H9 (cell line): ENCODE measurements at regions not wholly inside any gene's neighbourhood (a gene's known extent, or its start where the extent isn't known, plus 50 kb on each side); places are given as distances from the start of the nearest gene placed in this dataset.
"Not testable (repeated sequence)": the region's sequence is repeated elsewhere in the genome, so short reads cannot be mapped to it uniquely, and the experiment has no call there.

Source experiments
- DNase-seq: peaks from one replicate; pipeline ENCODE4 v3.0.0-alpha.2; 2017
- H2AFZ ChIP-seq: one replicate; pipeline ENCODE4 v1.6.1; 2013; ENCODE audit warnings: mild to moderate bottlenecking, low read length, control low read depth, moderate library complexity
- H2AK5ac ChIP-seq: 2 replicates; pipeline ENCODE4 v1.6.1; 2013; ENCODE audit warnings: low read length, control low read depth, mixed read lengths; ENCODE audit not compliant: insufficient read length
- H2BK120ac ChIP-seq: one replicate; pipeline ENCODE4 v1.6.1; 2013; ENCODE audit warnings: low read depth, mild to moderate bottlenecking, low read length, control low read depth, inconsistent platforms; ENCODE audit not compliant: poor library complexity, severe bottlenecking
- H2BK12ac ChIP-seq: 2 replicates; pipeline ENCODE4 v1.6.1; 2013; ENCODE audit warnings: low read length, control low read depth, mixed read lengths, low read depth; ENCODE audit not compliant: insufficient read length
- H2BK15ac ChIP-seq: 2 replicates; pipeline ENCODE4 v1.6.1; 2013; ENCODE audit warnings: low read depth, low read length, control low read depth
- H2BK20ac ChIP-seq: one replicate; pipeline ENCODE4 v1.6.1; 2013; ENCODE audit warnings: low read depth, mild to moderate bottlenecking, low read length, control low read depth, inconsistent platforms; ENCODE audit not compliant: poor library complexity, severe bottlenecking
- H2BK5ac ChIP-seq: 2 replicates; pipeline ENCODE4 v1.6.1; 2013; ENCODE audit warnings: low read length, control low read depth, mixed read lengths; ENCODE audit not compliant: insufficient read length
- H3K14ac ChIP-seq: 2 replicates; pipeline ENCODE4 v1.6.1; 2013; ENCODE audit warnings: low read length, control low read depth; ENCODE audit not compliant: insufficient read depth
- H3K18ac ChIP-seq: 2 replicates; pipeline ENCODE4 v1.6.1; 2013; ENCODE audit warnings: low read depth, mild to moderate bottlenecking, mixed read lengths, low read length, control low read depth; ENCODE audit not compliant: insufficient read length
- H3K23ac ChIP-seq: 2 replicates; pipeline ENCODE4 v1.6.1; 2013; ENCODE audit warnings: low read length, control low read depth, mixed read lengths, low read depth; ENCODE audit not compliant: insufficient read length
- H3K23me2 ChIP-seq: 2 replicates; pipeline ENCODE4 v1.6.1; 2013; ENCODE audit warnings: low read depth, mild to moderate bottlenecking, mixed read lengths, low read length, control low read depth; ENCODE audit not compliant: insufficient read length, poor library complexity, severe bottlenecking
- H3K27ac ChIP-seq: 2 replicates; pipeline ENCODE4 v1.5.1; 2013; ENCODE audit warnings: low read length, control low read depth, mixed read lengths, low read depth; ENCODE audit not compliant: insufficient read length
- H3K27me3 ChIP-seq: 2 replicates; pipeline ENCODE4 v1.6.1; 2013; ENCODE audit warnings: low read length, control low read depth, inconsistent platforms; ENCODE audit not compliant: insufficient read depth
- H3K4ac ChIP-seq: 2 replicates; pipeline ENCODE4 v1.6.1; 2013; ENCODE audit warnings: low read depth, mild to moderate bottlenecking, control low read depth, inconsistent platforms, low read length, moderate library complexity
- H3K4me1 ChIP-seq: 2 replicates; pipeline ENCODE4 v1.6.1; 2013; ENCODE audit warnings: low read length, control low read depth, inconsistent platforms; ENCODE audit not compliant: insufficient read depth
- H3K4me2 ChIP-seq: 2 replicates; pipeline ENCODE4 v1.6.1; 2013; ENCODE audit warnings: low read length, control low read depth, mixed read lengths; ENCODE audit not compliant: insufficient read length, insufficient read depth
- H3K56ac ChIP-seq: 2 replicates; pipeline ENCODE4 v1.6.1; 2013; ENCODE audit warnings: low read depth, mild to moderate bottlenecking, mixed read lengths, low read length, control low read depth; ENCODE audit not compliant: insufficient read length
- H3K79me1 ChIP-seq: 2 replicates; pipeline ENCODE4 v1.6.1; 2013; ENCODE audit warnings: low read depth, mild to moderate bottlenecking, moderate library complexity, low read length, control low read depth, inconsistent platforms; ENCODE audit not compliant: insufficient read depth, poor library complexity, severe bottlenecking
- H3K79me2 ChIP-seq: 2 replicates; pipeline ENCODE4 v1.6.1; 2013; ENCODE audit warnings: low read length, control low read depth, inconsistent platforms; ENCODE audit not compliant: insufficient read depth
- H3K9ac ChIP-seq: 2 replicates; pipeline ENCODE4 v1.6.1; 2013; ENCODE audit warnings: low read length, control low read depth, mixed read lengths; ENCODE audit not compliant: insufficient read length; ENCODE audit errors: extremely low read depth
- H3K9me3 ChIP-seq: one replicate; pipeline ENCODE4 v1.6.1; 2013; ENCODE audit warnings: low read depth, low read length, inconsistent platforms; ENCODE audit not compliant: control insufficient read depth
- H3T11ph ChIP-seq: one replicate; pipeline ENCODE4 v1.6.1; 2013; ENCODE audit warnings: mild to moderate bottlenecking, low read length, control low read depth, inconsistent platforms
- H4K20me1 ChIP-seq: one replicate; pipeline ENCODE4 v1.6.1; 2013; ENCODE audit not compliant: control insufficient read depth, insufficient read length, insufficient read depth
- H4K5ac ChIP-seq: 2 replicates; pipeline ENCODE4 v1.6.1; 2013; ENCODE audit warnings: low read depth, mild to moderate bottlenecking, mixed read lengths, low read length, control low read depth; ENCODE audit not compliant: insufficient read length
- H4K8ac ChIP-seq: replicated peaks from 2 replicates; pipeline ENCODE4 v1.6.1; 2013; ENCODE audit warnings: low read length, control low read depth, mixed read lengths, low read depth; ENCODE audit not compliant: insufficient read length
- H4K91ac ChIP-seq: 2 replicates; pipeline ENCODE4 v1.6.1; 2013; ENCODE audit warnings: low read depth, mild to moderate bottlenecking, moderate library complexity, mixed read lengths, low read length, control low read depth; ENCODE audit not compliant: insufficient read length
- H3K27ac Mint-ChIP-seq, 3 experiments: 2 replicates in 2 of 3; 3 replicates in 1 of 3; pipeline ENCODE4 v1.8.0; 2020 to 2021; ENCODE audit warnings: mixed read lengths in 3 of 3, mild to moderate bottlenecking in 1 of 3, moderate library complexity in 1 of 3
- H3K27me3 Mint-ChIP-seq: 2 replicates; pipeline ENCODE4 v1.8.0; 2021; ENCODE audit warnings: low read depth, mild to moderate bottlenecking, moderate library complexity, mixed read lengths
- H3K36me3 Mint-ChIP-seq, 3 experiments: 2 replicates in 2 of 3; 3 replicates in 1 of 3; pipeline ENCODE4 v1.8.0; 2020 to 2021; ENCODE audit warnings: low read depth in 3 of 3, mixed read lengths in 3 of 3; ENCODE audit not compliant: insufficient read depth in 1 of 3
- H3K4me1 Mint-ChIP-seq, 2 experiments: 2 replicates each; pipeline ENCODE4 v1.8.0; 2020; ENCODE audit warnings: mixed read lengths in 2 of 2
- H3K4me3 Mint-ChIP-seq, 2 experiments: 2 replicates in 1 of 2; 3 replicates in 1 of 2; pipeline ENCODE4 v1.8.0; 2020 to 2021; ENCODE audit warnings: mild to moderate bottlenecking in 2 of 2, mixed read lengths in 2 of 2, moderate library complexity in 1 of 2
- H3K9me3 Mint-ChIP-seq, 2 experiments: 2 replicates in 1 of 2; 3 replicates in 1 of 2; pipeline ENCODE4 v1.8.0; 2020; ENCODE audit warnings: mild to moderate bottlenecking in 2 of 2, mixed read lengths in 2 of 2, moderate library complexity in 1 of 2
- CTCF ChIP-seq: fragments of 200-600 bp; sonication (generic); conservative IDR thresholded peaks from 3 replicates; pipeline ENCODE4 v1.8.0; 2021; ENCODE audit warnings: antibody characterized with exemption, mild to moderate bottlenecking
- WGBS: extraction: QIAGEN DNeasy Blood & Tissue Kit; methylation state at CpG from one replicate; pipeline ENCODE4 v1.1.7; 2013; ENCODE audit warnings: missing lambda C conversion rate, low lambda C conversion rate, mixed read lengths; ENCODE audit not compliant: insufficient read length; ENCODE audit errors: extremely low coverage; 5-methylcytosine and 5-hydroxymethylcytosine counted together

- H3K9me3 Mint-ChIP-seq, result no peaks in the 10 kb centered on the region; a peak in 1 of 5 replicates
These were observed 128.0 kb downstream of the LAT start for GRCh38 chr16:29112755-29113347.

GRCh38 chr16:29111901-29112680, 127.2 kb downstream of the LAT start:
- H3K4me1 Mint-ChIP-seq, result peaks cover 10 to 14% of the 10 kb centered on the region in 2 experiments
- not testable (repeated sequence) for H3K23me2 ChIP-seq

More at GRCh38 chr16:29112755-29113347, 128.0 kb downstream of the LAT start:
- Histone ChIP-seq H3K23me2 (no peaks in the 10 kb centered on the region), H2BK5ac (no peak overlapping the region), H4K5ac (no peak overlapping the region), H3K18ac (no peak overlapping the region), H3K9me3 (no peaks in the 10 kb centered on the region), H3K79me1 (no peaks in the 10 kb centered on the region), H3K79me2 (no peaks in the 10 kb centered on the region), H3K23ac (no peak overlapping the region), H3K27me3 (no peaks in the 10 kb centered on the region; the same call in 1 of the 2 replicates), H2BK120ac (no peak overlapping the region), H3K4ac (no peak overlapping the region), H3K4me1 (no peaks in the 10 kb centered on the region), H3K56ac (no peak overlapping the region), H4K91ac (no peak overlapping the region), H2BK20ac (no peak overlapping the region), H3T11ph (no peak overlapping the region), H3K9ac (no peak overlapping the region), H2AK5ac (no peak overlapping the region), H2BK12ac (no peak overlapping the region), H3K14ac (no peak overlapping the region), H2BK15ac (no peak overlapping the region), H3K4me2 (no peak overlapping the region), H4K20me1 (no peaks in the 10 kb centered on the region), H3K27ac (no peak overlapping the region), H2AFZ (no peak overlapping the region), H4K8ac (no peak overlapping the region)
- peaks cover 5 to 11% of the 10 kb centered on the region in 2 experiments for H3K4me1 Mint-ChIP-seq
- peaks cover 32% of the 10 kb centered on the region for H3K27me3 Mint-ChIP-seq
- WGBS, result no CpG with 5 or more reads among the region's 4 CpGs
- H3K27ac Mint-ChIP-seq, result no peak overlapping the region
- H3K4me3 Mint-ChIP-seq, result no peak overlapping the region
- no peaks in the 10 kb centered on the region for H3K36me3 Mint-ChIP-seq
- TF ChIP-seq CTCF, result no peak
- no peak for DNase-seq

More at GRCh38 chr16:29111901-29112680, 127.2 kb downstream of the LAT start:
- H2AFZ ChIP-seq, H4K5ac ChIP-seq, H3K56ac ChIP-seq, H2BK5ac ChIP-seq, H3K23ac ChIP-seq, H3K14ac ChIP-seq, H3K4me3 Mint-ChIP-seq, H3K27ac Mint-ChIP-seq, H2BK15ac ChIP-seq, H2BK20ac ChIP-seq, H3K27me3 ChIP-seq, H2AK5ac ChIP-seq, H4K8ac ChIP-seq, H2BK120ac ChIP-seq, H3K27ac ChIP-seq, H3K18ac ChIP-seq, H3K36me3 Mint-ChIP-seq, H3K4me2 ChIP-seq, H3K79me1 ChIP-seq, H3K9me3 Mint-ChIP-seq, H2BK12ac ChIP-seq, H3K9me3 ChIP-seq, H3K9ac ChIP-seq, H3K4me1 ChIP-seq, H3T11ph ChIP-seq, H4K20me1 ChIP-seq, H3K79me2 ChIP-seq, H4K91ac ChIP-seq, H3K4ac ChIP-seq, DNase-seq: not testable (repeated sequence)
- peaks cover 38% of the 10 kb centered on the region for H3K27me3 Mint-ChIP-seq
- no CpG with 5 or more reads among the region's 8 CpGs for WGBS
